ENCODE measurements at regions not wholly inside any gene's neighbourhood (a gene's known extent, or its start where the extent isn't known, plus 50 kb on each side); places are given as distances from the start of the nearest gene placed in this dataset.

DNA sequence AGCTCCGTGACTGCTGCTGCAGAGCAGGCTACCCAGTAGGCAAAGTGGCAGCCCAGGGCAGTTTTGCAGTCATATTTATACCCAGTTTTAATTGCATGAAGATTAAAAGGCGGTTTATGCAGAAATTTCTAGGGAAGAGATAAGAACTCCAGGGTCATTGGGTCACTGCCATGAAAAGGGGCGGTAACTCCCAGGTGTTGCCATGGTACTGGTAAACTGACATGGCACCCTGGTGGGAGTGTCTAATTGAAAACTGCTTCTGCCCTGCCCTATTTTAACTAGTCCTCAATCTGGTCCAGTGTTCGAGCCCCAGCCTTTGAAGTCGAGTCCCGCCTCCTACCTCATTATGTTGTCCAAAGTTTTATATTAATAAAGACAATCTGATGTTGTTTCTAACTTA, 75.0 kb upstream of the FUCA2 start:
- TF ChIP-seq, protein P1, sequence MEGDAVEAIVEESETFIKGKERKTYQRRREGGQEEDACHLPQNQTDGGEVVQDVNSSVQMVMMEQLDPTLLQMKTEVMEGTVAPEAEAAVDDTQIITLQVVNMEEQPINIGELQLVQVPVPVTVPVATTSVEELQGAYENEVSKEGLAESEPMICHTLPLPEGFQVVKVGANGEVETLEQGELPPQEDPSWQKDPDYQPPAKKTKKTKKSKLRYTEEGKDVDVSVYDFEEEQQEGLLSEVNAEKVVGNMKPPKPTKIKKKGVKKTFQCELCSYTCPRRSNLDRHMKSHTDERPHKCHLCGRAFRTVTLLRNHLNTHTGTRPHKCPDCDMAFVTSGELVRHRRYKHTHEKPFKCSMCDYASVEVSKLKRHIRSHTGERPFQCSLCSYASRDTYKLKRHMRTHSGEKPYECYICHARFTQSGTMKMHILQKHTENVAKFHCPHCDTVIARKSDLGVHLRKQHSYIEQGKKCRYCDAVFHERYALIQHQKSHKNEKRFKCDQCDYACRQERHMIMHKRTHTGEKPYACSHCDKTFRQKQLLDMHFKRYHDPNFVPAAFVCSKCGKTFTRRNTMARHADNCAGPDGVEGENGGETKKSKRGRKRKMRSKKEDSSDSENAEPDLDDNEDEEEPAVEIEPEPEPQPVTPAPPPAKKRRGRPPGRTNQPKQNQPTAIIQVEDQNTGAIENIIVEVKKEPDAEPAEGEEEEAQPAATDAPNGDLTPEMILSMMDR (optimal IDR thresholded peaks at IDR 0.05 in 1 of 3, IDR thresholded peaks at IDR 0.05 in 1 of 3, conservative IDR thresholded peaks at IDR 0.05 in 1 of 3; ENCODE audit: extremely low read depth in 1 of 3, insufficient read depth in 2 of 3, low read length in 3 of 3) = no peak
- no peak for TF ChIP-seq EZH2 (IDR thresholded peaks at IDR 0.05; ENCODE audit: low read length)

All from keratinocyte (primary cell).